Transverse colon (tissue), 4 donors: ENCODE measurements at regions not wholly inside any gene's neighbourhood (a gene's known extent, or its start where the extent isn't known, plus 50 kb on each side); places are given as distances from the start of the nearest gene placed in this dataset.

Experiments
- DNase-seq: peaks from one replicate; pipeline ENCODE4 v3.0.0-alpha.2; 2019
- H3K27ac ChIP-seq, 4 donors: fragments of 200-600 bp; sonication (generic); 2 replicates each; pipeline ENCODE4 v1.5.1; 2016 to 2018; ENCODE audit warnings: inconsistent platforms in 4 of 4
- H3K27me3 ChIP-seq: fragments of 200-600 bp; sonication (generic); 2 replicates; pipeline ENCODE4 v1.5.1; 2017; ENCODE audit warnings: inconsistent platforms
- H3K36me3 ChIP-seq, 4 donors: fragments of 200-600 bp; sonication (generic); 2 replicates each; pipeline ENCODE4 v1.5.1; 2017 to 2019; ENCODE audit warnings: inconsistent platforms in 4 of 4
- H3K4me1 ChIP-seq, 4 donors: fragments of 200-600 bp; sonication (generic); 2 replicates each; pipeline ENCODE4 v1.5.1; 2017 to 2020; ENCODE audit warnings: inconsistent platforms in 4 of 4
- H3K4me3 ChIP-seq, 4 donors: fragments of 200-600 bp; sonication (generic); 1 replicate in 1 of 4; 2 replicates in 3 of 4; pipeline versions ENCODE4 v1.5.1 to v1.6.1; 2017 to 2019; ENCODE audit warnings: inconsistent platforms in 4 of 4
- H3K9me3 ChIP-seq, 2 donors: fragments of 200-600 bp; sonication (generic); 2 replicates each; pipeline ENCODE4 v1.5.1; 2017 to 2019; ENCODE audit warnings: inconsistent platforms in 2 of 2
- EP300 ChIP-seq: sonication (generic); formaldehyde crosslinking; IDR thresholded peaks from one replicate; pipeline ENCODE4 v1.6.1; 2017; ENCODE audit warnings: antibody characterized with exemption, low read depth
- POLR2A ChIP-seq: fragments of 450-650 bp; IDR thresholded peaks from one replicate; pipeline ENCODE4 v1.6.1; 2016; ENCODE audit warnings: antibody characterized with exemption, mild to moderate bottlenecking, moderate library complexity
- POLR2AphosphoS5 ChIP-seq, 3 donors: sonication (generic); formaldehyde crosslinking; IDR thresholded peaks; one replicate each; pipeline ENCODE4 v1.6.1; 2016; ENCODE audit warnings: antibody characterized with exemption in 3 of 3
- WGBS, 2 donors: methylation state at CpG; one replicate each; pipeline ENCODE4 v1.1.5; 2018; ENCODE audit warnings: low coverage in 1 of 2; 5-methylcytosine and 5-hydroxymethylcytosine counted together
- in situ Hi-C, 4 donors: fragments of 200-750 bp; cut with MboI; loops; one replicate each; pipeline versions ENCODE4 v1.15.0 to v1.15.1; 2017; ENCODE audit warnings: low sequenced_read_pairs in 3 of 4, low pct_ligation_motif_present in 1 of 4, low pct_unique_long_range_greater_than_20kb in 1 of 4
- intact Hi-C: fragments of 100-400 bp; cut with DNase I; formaldehyde crosslinking; loops from one replicate; pipeline ENCODE4 v1.15.1; 2023; ENCODE audit warnings: low total_unique reads
- TF ChIP-seq, protein P1 (sequence below), 5 experiments: fragments of 200-600 bp in 3 of 5; fragments of 450-650 bp in 2 of 5; sonication (generic) in 3 of 5; IDR thresholded peaks; 1 replicate in 2 of 5; 2 replicates in 3 of 5; pipeline ENCODE4 v1.5.1; 2016 to 2017; ENCODE audit warnings: antibody characterized with exemption in 5 of 5, inconsistent platforms in 3 of 5, mild to moderate bottlenecking in 2 of 5, moderate library complexity in 1 of 5

DNA sequence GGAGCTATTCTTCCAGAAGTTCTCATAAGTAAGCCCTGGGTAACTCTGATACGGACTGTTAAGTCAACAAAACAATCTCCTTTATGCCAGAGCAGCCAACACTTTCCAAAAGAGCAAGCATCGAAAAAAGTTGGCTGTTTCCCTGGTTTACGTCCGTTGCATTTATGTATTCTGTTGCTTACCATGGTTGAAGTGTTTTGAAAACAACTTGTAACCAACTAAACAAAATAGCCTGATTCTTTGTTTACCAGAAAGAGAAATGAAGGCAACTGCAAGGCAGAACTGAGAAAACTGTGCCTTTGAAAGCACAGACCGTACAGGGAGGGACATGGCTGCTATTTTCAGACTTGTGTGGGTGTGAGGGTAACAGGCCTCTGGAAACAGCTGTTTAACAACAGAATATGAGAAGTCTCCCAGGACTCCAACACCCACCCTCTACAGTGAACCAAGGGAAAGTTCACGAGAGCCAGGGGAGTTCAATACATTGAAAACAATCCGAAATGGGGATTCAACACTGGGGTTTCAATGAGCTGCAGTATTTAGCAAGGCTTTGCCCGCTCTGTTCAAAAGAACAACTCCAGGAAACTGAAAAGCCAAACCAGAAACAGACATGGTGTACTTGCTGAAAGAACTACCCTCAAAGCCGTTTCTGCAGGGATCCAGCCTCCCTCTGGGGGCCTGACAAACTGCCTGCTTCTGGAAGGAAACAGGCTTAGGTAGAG is 95.8 kb upstream of the EGFL6 start:
- Histone ChIP-seq H3K27ac (peak overlapping the region; percentile 53 to 70 (median 64)), H3K4me3 (no peak overlapping the region), H3K9me3 (no peaks in the 10 kb centered on the region), H3K4me1 (no peaks in the 10 kb centered on the region), H3K36me3 (no peaks in the 10 kb centered on the region), H3K27me3 (no peaks in the 10 kb centered on the region)
- DNase-seq, result no peak
- TF ChIP-seq POLR2AphosphoS5 (IDR thresholded peaks at IDR 0.05) (no peak), POLR2A (no peak), EP300 (no peak)
- TF ChIP-seq, protein P1, sequence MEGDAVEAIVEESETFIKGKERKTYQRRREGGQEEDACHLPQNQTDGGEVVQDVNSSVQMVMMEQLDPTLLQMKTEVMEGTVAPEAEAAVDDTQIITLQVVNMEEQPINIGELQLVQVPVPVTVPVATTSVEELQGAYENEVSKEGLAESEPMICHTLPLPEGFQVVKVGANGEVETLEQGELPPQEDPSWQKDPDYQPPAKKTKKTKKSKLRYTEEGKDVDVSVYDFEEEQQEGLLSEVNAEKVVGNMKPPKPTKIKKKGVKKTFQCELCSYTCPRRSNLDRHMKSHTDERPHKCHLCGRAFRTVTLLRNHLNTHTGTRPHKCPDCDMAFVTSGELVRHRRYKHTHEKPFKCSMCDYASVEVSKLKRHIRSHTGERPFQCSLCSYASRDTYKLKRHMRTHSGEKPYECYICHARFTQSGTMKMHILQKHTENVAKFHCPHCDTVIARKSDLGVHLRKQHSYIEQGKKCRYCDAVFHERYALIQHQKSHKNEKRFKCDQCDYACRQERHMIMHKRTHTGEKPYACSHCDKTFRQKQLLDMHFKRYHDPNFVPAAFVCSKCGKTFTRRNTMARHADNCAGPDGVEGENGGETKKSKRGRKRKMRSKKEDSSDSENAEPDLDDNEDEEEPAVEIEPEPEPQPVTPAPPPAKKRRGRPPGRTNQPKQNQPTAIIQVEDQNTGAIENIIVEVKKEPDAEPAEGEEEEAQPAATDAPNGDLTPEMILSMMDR (IDR thresholded peaks at IDR 0.05), result no peak
- in situ Hi-C loops (no loop called here), intact Hi-C loops (no loop called here)
- 40 to 64% methylated on average over 1 to 9 of the region's 9 CpGs for WGBS, 2 donors

DNA sequence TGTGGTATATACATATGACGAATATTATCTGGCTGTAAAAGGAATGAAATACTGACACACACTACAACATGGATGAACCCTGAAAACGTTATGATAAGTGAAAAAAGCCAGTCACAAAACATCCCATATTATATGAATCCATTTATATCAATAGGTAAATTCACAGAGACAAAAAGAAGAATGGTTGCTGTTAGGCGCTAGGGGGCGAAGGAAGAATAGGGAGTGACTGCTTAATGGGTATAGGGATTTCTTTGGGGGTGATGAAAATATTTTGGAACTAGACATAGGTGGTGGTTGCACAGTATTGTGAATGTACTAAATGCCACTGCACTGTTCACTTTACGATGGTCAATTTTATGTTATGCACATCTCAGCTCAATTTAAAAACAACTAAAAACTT is 96.4 kb upstream of the EGFL6 start:
- no peak overlapping the region for H3K4me3 ChIP-seq
- WGBS, 2 donors, result 55 to 56% methylated on average over 2 to 5 of the region's 5 CpGs
- H3K36me3 ChIP-seq, result no peaks in the 10 kb centered on the region
- intact Hi-C loops (no loop called here), in situ Hi-C loops (no loop called here)
- H3K27ac ChIP-seq, result peak overlapping the region; percentile 53 to 70 (median 64)
- TF ChIP-seq EP300, result no peak
- TF ChIP-seq POLR2A, result no peak
- TF ChIP-seq, protein P1 (IDR thresholded peaks at IDR 0.05), result no peak
- TF ChIP-seq POLR2AphosphoS5 (IDR thresholded peaks at IDR 0.05), result no peak
- no peak for DNase-seq
- no peaks in the 10 kb centered on the region for H3K27me3 ChIP-seq
- H3K9me3 ChIP-seq, result no peaks in the 10 kb centered on the region
- no peaks in the 10 kb centered on the region for H3K4me1 ChIP-seq

DNA sequence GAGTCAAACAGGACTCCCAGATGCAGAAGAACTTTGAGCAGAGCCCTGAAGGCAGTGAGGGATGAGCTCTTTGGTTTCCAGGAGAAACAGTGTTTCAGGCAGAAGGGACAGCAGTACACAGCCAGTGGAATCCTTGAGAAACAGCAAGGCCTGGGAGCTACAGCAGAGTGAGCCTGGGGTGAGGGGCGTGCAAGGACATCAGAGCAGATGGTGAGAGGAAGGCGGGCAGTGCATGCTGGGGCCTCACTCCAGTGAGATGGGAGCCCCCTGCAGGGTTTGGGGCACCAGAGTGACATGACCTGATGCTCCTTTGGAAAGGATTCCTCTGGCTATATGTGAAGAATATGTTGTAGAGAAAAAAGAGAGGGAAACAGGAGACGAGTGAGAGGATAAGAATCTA is 98.1 kb upstream of the EGFL6 start:
- H3K4me3 ChIP-seq, result no peak overlapping the region
- H3K36me3 ChIP-seq, result no peaks in the 10 kb centered on the region
- H3K9me3 ChIP-seq, result no peaks in the 10 kb centered on the region
- 67% methylated on average over 3 of the region's 3 CpGs; no CpG with 5 or more reads in 1 of the 2 donors for WGBS, 2 donors
- in situ Hi-C loops (no loop called here), intact Hi-C loops (no loop called here)
- H3K27me3 ChIP-seq, result no peaks in the 10 kb centered on the region
- no peaks in the 10 kb centered on the region for H3K4me1 ChIP-seq
- H3K27ac ChIP-seq, result no peak overlapping the region
- TF ChIP-seq POLR2AphosphoS5 (IDR thresholded peaks at IDR 0.05) (no peak), POLR2A (no peak), EP300 (no peak)
- TF ChIP-seq, protein P1 (IDR thresholded peaks at IDR 0.05), result no peak
- DNase-seq, result no peak

DNA sequence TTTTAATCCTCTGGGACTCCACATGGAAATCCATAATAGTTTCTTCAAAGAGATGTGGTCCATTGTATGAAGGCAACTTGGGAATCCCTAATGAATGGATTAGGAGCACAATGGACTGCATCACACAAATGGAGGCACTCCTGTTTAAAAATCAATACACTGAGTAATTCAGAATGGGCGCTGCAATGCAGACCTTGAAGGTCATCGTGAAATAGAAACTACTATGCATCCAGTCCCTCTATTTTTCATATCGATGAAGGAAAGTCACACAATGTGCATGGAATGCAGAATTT is 98.8 kb upstream of the EGFL6 start:
- no peaks in the 10 kb centered on the region for H3K27me3 ChIP-seq
- WGBS, 2 donors, result 92 to 100% methylated on average over 2 to 3 of the region's 3 CpGs

More for the DNA sequence above, 98.8 kb upstream of the EGFL6 start:
- H3K4me3 ChIP-seq, result no peak overlapping the region
- no peaks in the 10 kb centered on the region for H3K4me1 ChIP-seq
- in situ Hi-C loops, result no loop called here
- H3K9me3 ChIP-seq, result no peaks in the 10 kb centered on the region
- no peak for DNase-seq
- intact Hi-C loops, result no loop called here
- no peak overlapping the region for H3K27ac ChIP-seq
- TF ChIP-seq, protein P1 (IDR thresholded peaks at IDR 0.05), result no peak
- no peak for TF ChIP-seq EP300
- no peak for TF ChIP-seq POLR2A
- no peak for TF ChIP-seq POLR2AphosphoS5 (IDR thresholded peaks at IDR 0.05)
- H3K36me3 ChIP-seq, result no peaks in the 10 kb centered on the region
